ENCODE measurements at regions not wholly inside any gene's neighbourhood (a gene's known extent, or its start where the extent isn't known, plus 50 kb on each side); places are given as distances from the start of the nearest gene placed in this dataset.

DNA sequence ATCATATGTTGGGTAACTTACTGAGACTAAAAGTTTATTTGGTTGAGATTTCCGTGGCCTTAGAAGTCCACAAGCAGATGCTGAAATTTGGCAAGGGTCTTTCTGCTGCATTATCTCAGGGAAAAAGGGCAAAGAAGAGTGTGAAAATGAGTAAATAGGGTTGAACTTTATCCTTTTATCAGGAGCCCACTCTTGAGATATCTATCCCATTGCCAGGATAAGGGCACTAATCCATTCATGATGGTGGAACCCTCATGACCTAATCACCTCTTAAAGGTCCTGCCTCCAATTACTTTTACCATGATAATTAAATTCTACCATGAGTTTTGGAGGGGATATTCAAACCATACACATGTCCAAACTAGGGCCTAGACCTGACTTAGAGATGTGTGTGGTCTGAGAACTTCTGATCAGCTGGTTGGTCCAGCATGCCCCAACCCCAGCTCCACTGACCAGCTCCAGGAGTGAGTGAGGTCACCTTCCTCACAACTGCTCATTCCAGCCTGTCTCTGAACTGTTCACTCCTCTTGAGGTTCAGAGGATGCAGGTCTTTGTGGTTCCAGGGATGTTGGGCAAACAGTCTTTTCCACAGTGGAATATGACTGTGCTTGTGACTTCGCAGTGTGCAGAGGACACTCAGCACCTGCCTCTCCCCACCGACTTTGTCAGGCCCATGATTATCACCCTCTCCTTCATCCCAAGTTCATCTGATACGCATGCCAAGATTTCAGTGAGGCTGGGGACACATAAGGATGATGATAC, 130.1 kb upstream of the TOP3B start:
- Histone ChIP-seq H3K9ac (ENCODE audit: low read depth, low read length) (no peak overlapping the region), H3K9me3 (ENCODE audit: insufficient read depth, low read depth, low read length) (no peaks in the 10 kb centered on the region), H3K27me3 (ENCODE audit: insufficient read depth, low read length) (peaks cover 59% of the 10 kb centered on the region), H3K4me3 (ENCODE audit: low read length) (no peak overlapping the region), H3K4me1 (ENCODE audit: insufficient read depth, low read length) (peaks cover 5% of the 10 kb centered on the region), H3K27ac (ENCODE audit: low read length) (no peak overlapping the region), H3K36me3 (ENCODE audit: insufficient read depth, low read depth, low read length) (no peaks in the 10 kb centered on the region)

DNA sequence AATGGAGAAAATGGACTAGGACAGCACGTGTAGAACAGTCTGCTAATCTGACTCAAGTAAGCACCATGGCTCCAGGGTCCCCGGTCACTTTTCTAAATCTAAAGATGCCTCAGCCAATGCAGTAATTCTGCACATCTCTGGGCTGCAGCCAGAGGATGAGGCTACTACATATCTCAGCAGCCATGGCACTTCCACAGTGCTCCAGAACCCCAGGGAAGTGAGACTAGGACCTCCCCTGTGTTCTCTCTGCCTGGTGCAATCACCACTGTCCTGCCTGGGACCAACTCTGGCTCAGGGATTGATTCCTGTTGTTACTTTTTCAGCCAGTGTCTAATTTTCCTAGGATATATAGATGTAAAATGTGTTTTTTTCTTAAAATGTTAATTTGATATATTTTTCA, 129.4 kb upstream of the TOP3B start:
- Histone ChIP-seq H3K4me1 (ENCODE audit: insufficient read depth, low read length) (peaks cover 6% of the 10 kb centered on the region), H3K4me3 (ENCODE audit: low read length) (no peak overlapping the region), H3K9ac (ENCODE audit: low read depth, low read length) (no peak overlapping the region), H3K36me3 (ENCODE audit: insufficient read depth, low read depth, low read length) (no peaks in the 10 kb centered on the region), H3K9me3 (ENCODE audit: insufficient read depth, low read depth, low read length) (no peaks in the 10 kb centered on the region), H3K27me3 (ENCODE audit: insufficient read depth, low read length) (peaks cover 66% of the 10 kb centered on the region), H3K27ac (ENCODE audit: low read length) (no peak overlapping the region)

DNA sequence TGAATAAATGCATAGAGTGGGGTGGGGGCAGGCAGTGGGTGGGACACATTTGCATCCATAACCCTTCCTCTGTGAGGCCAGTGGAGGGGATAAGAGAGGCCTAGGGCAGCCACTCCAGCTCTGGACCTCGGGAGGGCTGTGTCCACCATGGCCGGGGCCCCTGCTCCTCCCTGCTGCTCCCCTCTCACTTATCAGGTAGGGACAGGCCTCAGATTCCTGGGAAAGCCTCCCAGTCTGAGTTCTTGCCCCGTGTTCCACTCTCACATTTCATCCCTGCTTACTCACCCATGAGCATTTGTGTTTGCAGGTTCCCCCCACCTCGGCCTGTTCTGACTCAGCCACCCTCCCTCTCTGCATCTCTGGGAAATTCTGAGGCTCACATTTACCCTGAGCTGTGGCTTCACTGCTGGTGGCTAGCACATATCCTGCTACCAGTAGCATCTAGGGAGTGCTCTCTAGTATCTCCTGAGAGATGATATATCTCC, 128.7 kb upstream of the TOP3B start:
- H3K9me3 ChIP-seq (ENCODE audit: insufficient read depth, low read depth, low read length), result no peaks in the 10 kb centered on the region
- no peak overlapping the region for H3K9ac ChIP-seq (ENCODE audit: low read depth, low read length)
- no peaks in the 10 kb centered on the region for H3K36me3 ChIP-seq (ENCODE audit: insufficient read depth, low read depth, low read length)
- H3K27ac ChIP-seq (ENCODE audit: low read length), result no peak overlapping the region
- peaks cover 72% of the 10 kb centered on the region for H3K27me3 ChIP-seq (ENCODE audit: insufficient read depth, low read length)
- peaks cover 6% of the 10 kb centered on the region for H3K4me1 ChIP-seq (ENCODE audit: insufficient read depth, low read length)
- no peak overlapping the region for H3K4me3 ChIP-seq (ENCODE audit: low read length)

DNA sequence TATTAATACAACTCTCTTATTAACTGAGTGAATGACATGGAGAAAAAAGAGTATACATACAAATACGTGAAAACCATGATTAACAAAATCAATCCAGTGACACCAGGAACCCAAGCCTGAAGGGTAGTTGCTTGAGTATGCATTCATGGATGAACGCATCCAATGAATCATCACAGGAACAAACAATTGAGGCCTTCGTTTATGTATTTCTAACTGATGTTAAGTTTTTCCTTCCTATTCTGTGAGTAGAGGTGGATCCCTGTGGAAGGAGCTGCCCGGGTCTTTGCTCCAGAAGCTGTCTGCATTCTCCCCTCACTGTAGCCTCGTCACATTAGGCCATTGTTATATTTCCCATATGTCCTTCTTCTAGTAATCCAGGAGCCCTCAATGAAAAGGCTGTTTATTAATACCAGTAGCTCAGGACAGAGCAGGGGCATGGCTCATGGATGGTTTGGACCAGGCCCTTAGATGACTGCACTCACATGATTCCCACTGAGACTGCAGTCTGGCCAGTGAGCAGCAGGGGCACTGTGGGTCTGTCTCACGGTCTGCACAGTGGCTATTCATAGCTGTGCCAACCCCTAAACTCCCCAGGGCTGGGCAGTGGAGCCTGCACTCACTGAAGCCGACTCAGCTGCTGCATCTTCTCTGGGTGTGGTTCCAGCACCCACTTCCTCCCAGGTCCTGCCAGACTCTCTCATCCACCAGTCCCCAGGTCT, 128.1 kb upstream of the TOP3B start:
- Histone ChIP-seq H3K9ac (ENCODE audit: low read depth, low read length) (no peak overlapping the region), H3K27ac (ENCODE audit: low read length) (no peak overlapping the region), H3K4me3 (ENCODE audit: low read length) (no peak overlapping the region), H3K9me3 (ENCODE audit: insufficient read depth, low read depth, low read length) (no peaks in the 10 kb centered on the region), H3K27me3 (ENCODE audit: insufficient read depth, low read length) (peaks cover 74% of the 10 kb centered on the region), H3K4me1 (ENCODE audit: insufficient read depth, low read length) (peaks cover 6% of the 10 kb centered on the region), H3K36me3 (ENCODE audit: insufficient read depth, low read depth, low read length) (no peaks in the 10 kb centered on the region)

DNA sequence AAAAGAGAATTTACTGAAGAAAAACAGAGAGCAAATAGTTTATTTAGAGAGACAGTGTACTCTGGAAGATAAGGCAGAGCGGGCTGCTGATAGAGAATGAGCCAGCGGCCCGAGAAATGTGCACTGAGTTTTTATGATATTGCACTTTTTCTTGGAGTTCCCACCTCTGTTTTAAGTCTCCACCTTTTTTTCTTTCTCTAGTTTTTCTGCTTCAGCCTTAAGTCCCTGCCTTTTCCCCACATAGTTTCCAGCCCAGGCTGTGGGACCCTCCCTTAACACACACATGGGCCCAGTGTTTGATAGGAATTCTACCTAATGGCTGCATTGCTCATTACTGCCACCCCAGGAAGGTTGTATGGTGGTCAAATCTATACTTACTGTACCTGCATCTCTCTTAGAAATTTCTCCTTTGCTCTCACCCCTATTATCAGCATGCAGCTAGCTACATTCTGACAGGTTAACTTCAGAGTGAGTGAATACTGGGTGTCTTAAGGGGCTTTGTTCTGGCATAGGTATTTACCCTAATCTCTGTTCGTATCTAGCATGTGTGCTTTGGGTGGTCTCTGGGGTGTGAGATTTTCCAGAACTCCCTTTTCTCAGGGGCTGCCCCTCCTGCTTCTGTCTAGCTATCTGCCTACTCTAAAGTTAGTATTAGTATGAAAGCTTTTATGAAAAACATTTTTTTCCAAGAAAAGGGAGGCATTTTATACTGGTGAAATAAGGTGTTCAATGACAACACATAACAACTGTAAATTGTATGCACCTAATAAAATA, 127.3 kb upstream of the TOP3B start:
- Histone ChIP-seq H3K27ac (ENCODE audit: low read length) (no peak overlapping the region), H3K9ac (ENCODE audit: low read depth, low read length) (no peak overlapping the region), H3K4me1 (ENCODE audit: insufficient read depth, low read length) (peaks cover 6% of the 10 kb centered on the region), H3K4me3 (ENCODE audit: low read length) (no peak overlapping the region), H3K9me3 (ENCODE audit: insufficient read depth, low read depth, low read length) (no peaks in the 10 kb centered on the region), H3K36me3 (ENCODE audit: insufficient read depth, low read depth, low read length) (no peaks in the 10 kb centered on the region), H3K27me3 (ENCODE audit: insufficient read depth, low read length) (peaks cover 82% of the 10 kb centered on the region)

DNA sequence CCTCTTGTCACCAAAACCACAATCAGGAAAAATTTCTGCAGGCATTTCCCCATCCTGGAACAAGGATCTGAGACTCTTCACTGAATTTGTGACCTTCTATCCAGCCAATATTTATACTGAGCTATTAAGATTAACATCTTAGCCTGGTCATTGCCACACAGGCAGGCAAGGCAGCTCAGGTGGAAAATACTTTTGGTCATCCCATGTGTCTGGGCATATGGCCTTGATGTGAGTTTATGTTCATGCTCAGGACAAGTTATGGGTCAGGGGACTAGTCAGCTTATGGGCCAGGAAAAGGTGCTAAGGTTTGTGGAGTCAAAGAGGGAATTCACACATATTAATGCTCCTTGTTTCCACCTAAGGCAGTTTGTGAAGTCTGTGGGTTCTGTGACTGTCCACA, 124.3 kb upstream of the TOP3B start:
- Histone ChIP-seq H3K27me3 (ENCODE audit: insufficient read depth, low read length) (peaks cover 93% of the 10 kb centered on the region), H3K4me1 (ENCODE audit: insufficient read depth, low read length) (peaks cover 6% of the 10 kb centered on the region), H3K4me3 (ENCODE audit: low read length) (no peak overlapping the region), H3K9ac (ENCODE audit: low read depth, low read length) (no peak overlapping the region), H3K36me3 (ENCODE audit: insufficient read depth, low read depth, low read length) (no peaks in the 10 kb centered on the region), H3K9me3 (ENCODE audit: insufficient read depth, low read depth, low read length) (no peaks in the 10 kb centered on the region), H3K27ac (ENCODE audit: low read length) (no peak overlapping the region)

DNA sequence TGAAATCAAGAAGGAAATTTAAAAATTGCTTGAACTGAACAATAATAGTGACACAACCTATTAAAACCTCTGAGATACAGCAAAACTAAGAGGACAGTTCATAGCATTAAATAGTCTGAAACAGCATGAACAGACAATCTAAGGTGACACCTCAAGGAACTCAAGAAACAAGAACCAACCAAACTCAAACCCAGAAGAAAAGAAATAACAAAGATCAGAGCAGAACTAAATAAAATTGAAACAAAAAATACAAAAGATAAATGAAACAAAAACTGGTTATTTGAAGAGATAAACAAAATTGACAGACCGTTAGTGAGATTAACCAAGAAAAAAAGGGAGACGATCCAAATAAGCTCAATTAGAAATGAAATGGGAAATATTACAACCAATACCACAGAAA, 122.8 kb upstream of the TOP3B start:
- H3K36me3 ChIP-seq (ENCODE audit: insufficient read depth, low read depth, low read length), result no peaks in the 10 kb centered on the region
- H3K27me3 ChIP-seq (ENCODE audit: insufficient read depth, low read length), result peaks cover 91% of the 10 kb centered on the region
- peaks cover 6% of the 10 kb centered on the region for H3K4me1 ChIP-seq (ENCODE audit: insufficient read depth, low read length)
- no peak overlapping the region for H3K9ac ChIP-seq (ENCODE audit: low read depth, low read length)
- H3K9me3 ChIP-seq (ENCODE audit: insufficient read depth, low read depth, low read length), result no peaks in the 10 kb centered on the region
- no peak overlapping the region for H3K4me3 ChIP-seq (ENCODE audit: low read length)
- H3K27ac ChIP-seq (ENCODE audit: low read length), result no peak overlapping the region

DNA sequence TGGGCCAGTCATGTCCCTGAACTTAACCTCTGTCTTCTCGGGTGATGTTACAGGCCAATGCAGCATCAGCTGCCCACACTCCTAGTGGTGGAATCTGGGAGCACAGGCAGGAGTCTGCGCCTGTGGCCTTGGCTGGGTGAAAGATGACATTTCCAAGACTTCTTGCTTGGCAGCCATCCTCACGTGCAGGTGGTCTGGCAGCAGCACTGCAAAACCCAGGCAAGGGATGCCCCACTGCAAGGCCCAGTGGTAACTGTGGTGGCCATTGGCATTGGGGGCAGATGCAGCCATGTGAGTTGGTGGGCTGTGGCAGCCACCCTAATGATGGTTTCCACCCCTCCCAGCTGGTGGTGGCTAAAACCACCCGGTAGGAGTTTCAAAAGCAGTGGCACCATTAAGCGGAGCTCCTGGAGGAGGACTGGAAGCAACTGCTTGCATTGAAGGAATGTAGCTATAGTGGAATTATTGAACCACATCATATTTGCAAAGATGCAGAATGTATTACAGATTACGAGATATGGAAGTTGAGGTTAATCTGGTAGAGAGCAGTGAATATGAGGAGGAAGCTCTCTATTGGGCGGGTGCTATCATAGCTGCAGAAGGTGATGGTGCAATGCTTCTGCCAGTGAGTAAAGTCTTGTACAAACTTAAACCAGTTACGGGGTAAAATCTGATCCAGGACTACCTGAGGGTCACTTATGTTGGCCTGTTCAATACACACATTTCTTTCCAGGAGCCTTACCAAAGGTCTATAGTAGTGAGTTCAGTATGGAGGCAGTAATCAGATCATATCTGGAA, 120.7 kb upstream of the TOP3B start:
- H3K4me3 ChIP-seq (ENCODE audit: low read length), result no peak overlapping the region
- H3K27me3 ChIP-seq (ENCODE audit: insufficient read depth, low read length), result peaks cover 94% of the 10 kb centered on the region
- peaks cover 6% of the 10 kb centered on the region for H3K4me1 ChIP-seq (ENCODE audit: insufficient read depth, low read length)
- no peak overlapping the region for H3K27ac ChIP-seq (ENCODE audit: low read length)
- no peaks in the 10 kb centered on the region for H3K36me3 ChIP-seq (ENCODE audit: insufficient read depth, low read depth, low read length)
- H3K9ac ChIP-seq (ENCODE audit: low read depth, low read length), result no peak overlapping the region
- H3K9me3 ChIP-seq (ENCODE audit: insufficient read depth, low read depth, low read length), result no peaks in the 10 kb centered on the region

DNA sequence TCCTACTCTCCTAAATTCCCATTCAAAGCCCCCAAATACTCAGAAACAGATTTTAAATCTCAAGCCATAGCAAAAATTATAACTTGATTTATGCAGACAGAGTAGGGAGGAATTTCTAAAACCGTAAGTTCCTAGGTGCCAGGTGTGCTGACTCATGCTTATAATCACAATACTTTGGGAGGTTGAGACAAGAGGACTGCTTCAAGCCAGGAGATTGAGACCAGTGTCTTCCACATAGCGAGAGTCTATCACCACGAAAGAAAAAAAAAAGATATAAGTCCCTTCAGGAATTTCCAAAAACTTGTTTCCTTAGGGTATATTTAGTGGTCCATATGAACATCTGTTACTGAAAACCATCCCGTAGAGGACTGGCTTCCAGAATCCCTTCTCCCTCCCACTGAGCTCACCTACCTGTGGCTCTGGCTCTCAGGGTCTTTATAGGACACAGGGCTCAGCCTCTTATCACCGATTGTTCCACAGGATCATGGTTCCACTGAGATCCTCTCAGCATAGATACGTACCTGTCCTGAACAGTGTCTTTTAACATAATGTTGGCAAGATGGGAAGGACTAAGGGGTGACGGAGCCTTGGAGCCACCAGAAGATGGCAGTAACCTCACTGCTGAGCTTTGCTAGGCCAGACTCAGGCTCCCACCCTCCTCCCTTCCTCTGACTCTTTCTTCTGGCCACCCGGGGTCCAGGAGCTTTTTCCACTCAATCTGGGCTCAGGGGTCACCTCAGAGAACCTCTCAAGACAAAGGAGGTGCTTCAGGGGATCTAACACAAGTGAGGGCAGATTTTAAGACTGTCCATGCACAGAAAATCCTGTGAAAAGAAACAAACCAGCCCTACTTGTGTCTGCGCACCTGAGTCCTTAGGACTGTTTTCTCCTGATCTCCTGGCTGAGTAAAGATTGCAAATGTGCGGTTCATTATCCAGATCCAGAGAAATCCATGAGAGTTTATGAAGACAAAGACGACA, 117.5 kb upstream of the TOP3B start:
- H3K27ac ChIP-seq (ENCODE audit: low read length), result no peak overlapping the region
- H3K4me3 ChIP-seq (ENCODE audit: low read length), result no peak overlapping the region
- H3K9me3 ChIP-seq (ENCODE audit: insufficient read depth, low read depth, low read length), result no peaks in the 10 kb centered on the region
- no peaks in the 10 kb centered on the region for H3K36me3 ChIP-seq (ENCODE audit: insufficient read depth, low read depth, low read length)
- peaks cover 99% of the 10 kb centered on the region for H3K27me3 ChIP-seq (ENCODE audit: insufficient read depth, low read length)
- H3K4me1 ChIP-seq (ENCODE audit: insufficient read depth, low read length), result no peaks in the 10 kb centered on the region
- no peak overlapping the region for H3K9ac ChIP-seq (ENCODE audit: low read depth, low read length)

DNA sequence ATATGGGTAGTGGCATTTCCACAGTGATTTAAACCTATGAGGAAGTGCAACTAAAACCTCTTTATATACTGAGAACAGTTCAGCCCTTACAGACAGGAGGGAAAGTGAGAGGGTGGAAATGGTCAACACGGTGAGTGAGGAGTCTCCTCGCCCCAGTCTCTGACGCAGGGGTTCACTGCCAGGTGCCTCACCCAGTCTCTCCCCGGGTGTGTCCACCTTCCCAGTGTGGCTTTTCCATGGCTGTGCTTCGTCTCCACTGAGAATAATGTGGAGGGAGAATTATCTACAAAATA, 116.6 kb upstream of the TOP3B start:
- H3K4me3 ChIP-seq (ENCODE audit: low read length), result no peak overlapping the region
- no peak overlapping the region for H3K9ac ChIP-seq (ENCODE audit: low read depth, low read length)
- no peaks in the 10 kb centered on the region for H3K36me3 ChIP-seq (ENCODE audit: insufficient read depth, low read depth, low read length)
- H3K27ac ChIP-seq (ENCODE audit: low read length), result no peak overlapping the region
- no peaks in the 10 kb centered on the region for H3K9me3 ChIP-seq (ENCODE audit: insufficient read depth, low read depth, low read length)
- H3K27me3 ChIP-seq (ENCODE audit: insufficient read depth, low read length), result peaks cover 99% of the 10 kb centered on the region
- no peaks in the 10 kb centered on the region for H3K4me1 ChIP-seq (ENCODE audit: insufficient read depth, low read length)
